Endothelial cell of umbilical vein (primary cell): ENCODE measurements at regions not wholly inside any gene's neighbourhood (a gene's known extent, or its start where the extent isn't known, plus 50 kb on each side); places are given as distances from the start of the nearest gene placed in this dataset.

Source experiments
- BruUV-seq: library from RNA; stranded (reverse); fragments of 400-500 nt; replicated peaks from 2 replicates; lab custom pipeline; 2021; lab: Mats Ljungman, UMichigan
- CTCF ChIA-PET: fragments of 300-600, 350-600 bp; sonication (Branson Sonifier 250); formaldehyde crosslinking; loops from one replicate; lab custom pipeline; 2021; ENCODE audit warnings: antibody characterized with exemption, inconsistent platforms; lab: Charles Lee
- POLR2A ChIA-PET: fragments of 300-600, 350-600 bp; sonication (Branson Sonifier 250); formaldehyde crosslinking; loops from one replicate; lab custom pipeline; 2021; ENCODE audit warnings: antibody characterized with exemption, inconsistent platforms; lab: Charles Lee
- DNase-seq: peaks from one replicate; pipeline ENCODE4 v3.0.0-alpha.2; 2011; ENCODE audit warnings: low read depth, low spot score
- FAIRE-seq: peaks from 2 replicates; lab custom pipeline; 2011; peaks lifted over from hg19 to GRCh38; lab: Jason Lieb, UNC
- H2AFZ ChIP-seq: 2 replicates; pipeline ENCODE4 v1.6.0; 2012; ENCODE audit warnings: low read depth, low read length, control low read depth, inconsistent platforms
- H3K27ac ChIP-seq: 2 replicates; pipeline ENCODE4 v1.5.1; 2011; ENCODE audit warnings: low read depth, mild to moderate bottlenecking, control low read depth, low read length, moderate library complexity; ENCODE audit not compliant: insufficient read depth
- H3K27me3 ChIP-seq, 2 experiments: 2 replicates each; pipeline versions ENCODE4 v1.6.0 to v1.6.1; 2011; ENCODE audit warnings: low read length in 2 of 2, mixed read lengths in 1 of 2; ENCODE audit not compliant: control insufficient read depth in 2 of 2, insufficient read depth in 2 of 2
- H3K36me3 ChIP-seq, 2 experiments: 2 replicates in 1 of 2; 3 replicates in 1 of 2; pipeline ENCODE4 v1.5.1; 2011; ENCODE audit warnings: low read length in 2 of 2, mild to moderate bottlenecking in 1 of 2, moderate library complexity in 1 of 2; ENCODE audit not compliant: control insufficient read depth in 2 of 2, insufficient read depth in 2 of 2; ENCODE audit errors: extremely low read depth in 1 of 2
- H3K4me1 ChIP-seq: 3 replicates; pipeline ENCODE4 v1.5.1; 2011; ENCODE audit warnings: mild to moderate bottlenecking, low read length; ENCODE audit not compliant: control insufficient read depth, insufficient read depth; ENCODE audit errors: extremely low read depth
- H3K4me2 ChIP-seq: 2 replicates; pipeline ENCODE4 v1.6.1; 2011; ENCODE audit warnings: low read length, control low read depth, mixed read lengths; ENCODE audit not compliant: insufficient read depth
- H3K4me3 ChIP-seq, 3 experiments: fragments of 200-600 bp in 1 of 3; sonication (generic), shearing (Covaris generic) in 1 of 3; replicated peaks in 1 of 3; 2 replicates each; pipeline ENCODE4 v1.5.1; 2011 to 2016; ENCODE audit warnings: control low read depth in 3 of 3, low read length in 3 of 3, mild to moderate bottlenecking in 2 of 3, inconsistent platforms in 1 of 3, low read depth in 1 of 3, moderate library complexity in 1 of 3; ENCODE audit not compliant: insufficient read depth in 1 of 3
- H3K79me2 ChIP-seq: 2 replicates; pipeline ENCODE4 v1.6.0; 2012; ENCODE audit warnings: low read length, inconsistent platforms; ENCODE audit not compliant: control insufficient read depth, insufficient read depth
- H3K9ac ChIP-seq: replicated peaks from 2 replicates; pipeline ENCODE3; 2011; ENCODE audit warnings: low read length, control low read depth; ENCODE audit not compliant: insufficient read depth; ENCODE audit errors: extremely low read depth
- H3K9me1 ChIP-seq: replicated peaks from 3 replicates; pipeline ENCODE4 v1.6.0; 2011; ENCODE audit warnings: mild to moderate bottlenecking, low read length; ENCODE audit not compliant: control insufficient read depth, insufficient read depth; ENCODE audit errors: extremely low read depth
- H3K9me3 ChIP-seq: replicated peaks from 2 replicates; pipeline ENCODE4 v1.5.1; 2012; ENCODE audit warnings: low read length, inconsistent platforms; ENCODE audit not compliant: control insufficient read depth, insufficient read depth
- H4K20me1 ChIP-seq: replicated peaks from 2 replicates; pipeline ENCODE3; 2011; ENCODE audit warnings: mild to moderate bottlenecking, low read length; ENCODE audit not compliant: control insufficient read depth, insufficient read depth; ENCODE audit errors: extremely low read depth
- CTCF ChIP-seq, 2 donors: IDR thresholded peaks; 1 replicate in 1 of 2; 2 replicates in 1 of 2; pipeline ENCODE4 v1.5.1; 2011; ENCODE audit warnings: low read length in 2 of 2, mild to moderate bottlenecking in 2 of 2, moderate library complexity in 2 of 2, control low read depth in 1 of 2, inconsistent platforms in 1 of 2, low read depth in 1 of 2; ENCODE audit not compliant: insufficient read depth in 1 of 2; ENCODE audit errors: extremely low read depth in 1 of 2
- EZH2 ChIP-seq: IDR thresholded peaks from 2 replicates; pipeline ENCODE4 v1.6.1; 2012; ENCODE audit warnings: borderline replicate concordance, low read depth, mild to moderate bottlenecking, moderate library complexity, low read length, inconsistent platforms; ENCODE audit not compliant: severe bottlenecking
- FOS ChIP-seq: IDR thresholded peaks from 2 replicates; pipeline ENCODE4 v1.6.1; 2011; ENCODE audit warnings: mild to moderate bottlenecking, low read length, moderate library complexity, borderline replicate concordance; ENCODE audit not compliant: insufficient read depth
- GATA2 ChIP-seq: IDR thresholded peaks from 2 replicates; pipeline ENCODE4 v1.7.0; 2011; ENCODE audit warnings: low read depth, mild to moderate bottlenecking, moderate library complexity, mixed read lengths, low read length; ENCODE audit not compliant: insufficient read length, insufficient read depth
- JUN ChIP-seq: IDR thresholded peaks from 2 replicates; pipeline ENCODE4 v1.6.1; 2011; ENCODE audit warnings: borderline replicate concordance, low read depth; ENCODE audit not compliant: insufficient read length, insufficient read depth
- MAX ChIP-seq: IDR thresholded peaks from 2 replicates; pipeline ENCODE4 v1.6.1; 2011; ENCODE audit not compliant: insufficient read depth, insufficient read length
- MYC ChIP-seq: IDR thresholded peaks from one replicate; pipeline ENCODE4 v1.6.1; 2011; ENCODE audit warnings: mild to moderate bottlenecking, low read depth, low read length
- POLR2A ChIP-seq: IDR thresholded peaks from 2 replicates; pipeline ENCODE4 v1.6.1; 2012; ENCODE audit warnings: low read depth, mild to moderate bottlenecking, control low read depth, low read length
- POLR2AphosphoS5 ChIP-seq: IDR thresholded peaks from 2 replicates; pipeline ENCODE4 v1.6.1; 2012; ENCODE audit warnings: low read depth, mild to moderate bottlenecking, control low read depth, low read length, moderate library complexity; ENCODE audit not compliant: insufficient read depth
- dilution Hi-C: fragments of 300-500 bp; cut with MboI; formaldehyde crosslinking; loops from one replicate; pipeline ENCODE4 v1.15.0; 2019; ENCODE audit warnings: low sequenced_read_pairs; ENCODE audit not compliant: extremely low pct_ligation_motif_present
- intact Hi-C: fragments of 100-400 bp; cut with micrococcal nuclease; formaldehyde crosslinking; loops from one replicate; pipeline ENCODE4 v1.10.0; 2022

GRCh38 chr7:46953008-46953407 lies 628.9 kb downstream of the TNS3 start:
- dilution Hi-C loops (no loop called here), intact Hi-C loops (loop anchor here (2.0 kb wide), 1 partner anchor 30 kb away; no protein-coding TSS in a partner anchor)
- DNase-seq (no peak), FAIRE-seq (no peak)
- no peak overlapping the region for H3K27ac ChIP-seq
- H3K9ac ChIP-seq: no peak overlapping the region
- H3K27me3 ChIP-seq: no peaks in the 10 kb centered on the region
- H3K4me1 ChIP-seq: no peaks in the 10 kb centered on the region
- CTCF ChIA-PET: no interaction called here
- no peaks in the 10 kb centered on the region for H3K79me2 ChIP-seq
- H3K4me3 ChIP-seq: no peak overlapping the region
- no peaks in the 10 kb centered on the region for H4K20me1 ChIP-seq
- H3K9me3 ChIP-seq: no peaks in the 10 kb centered on the region
- no peaks in the 10 kb centered on the region for H3K9me1 ChIP-seq
- H3K4me2 ChIP-seq: no peak overlapping the region
- no peak for TF ChIP-seq FOS
- no peak for TF ChIP-seq POLR2A
- no TSS peak for BruUV-seq
- no peak overlapping the region for H2AFZ ChIP-seq
- POLR2A ChIA-PET: no interaction called here
- H3K36me3 ChIP-seq: no peaks in the 10 kb centered on the region

- POLR2A ChIA-PET: no interaction called here
- CTCF ChIA-PET: no interaction called here
These were observed 632.5 kb downstream of the TNS3 start for GRCh38 chr7:46949270-46949931.

More at GRCh38 chr7:46949270-46949931, 632.5 kb downstream of the TNS3 start:
- DNase-seq (no peak), FAIRE-seq (no peak)
- Histone ChIP-seq H3K4me3 (no peak overlapping the region), H2AFZ (no peak overlapping the region), H3K27ac (no peak overlapping the region), H3K27me3 (no peaks in the 10 kb centered on the region), H3K9ac (no peak overlapping the region), H4K20me1 (no peaks in the 10 kb centered on the region), H3K36me3 (no peaks in the 10 kb centered on the region), H3K4me2 (no peak overlapping the region), H3K79me2 (no peaks in the 10 kb centered on the region), H3K9me1 (no peaks in the 10 kb centered on the region), H3K4me1 (no peaks in the 10 kb centered on the region), H3K9me3 (no peaks in the 10 kb centered on the region)
- TF ChIP-seq MAX (no peak), POLR2A (no peak), EZH2 (no peak), POLR2AphosphoS5 (no peak), FOS (no peak), CTCF (IDR thresholded peaks at IDR 0.05; ENCODE audit: extremely low read depth in 1 of 2, insufficient read depth in 1 of 2, low read depth in 1 of 2, low read length in 2 of 2) (no peak), MYC (no peak), GATA2 (no peak), JUN (no peak)
- BruUV-seq: no TSS peak
- dilution Hi-C loops: no loop called here
- intact Hi-C loops: no loop called here
